Chondrocyte (in vitro differentiated cells): ENCODE measurements at regions not wholly inside any gene's neighbourhood (a gene's known extent, or its start where the extent isn't known, plus 50 kb on each side); places are given as distances from the start of the nearest gene placed in this dataset.

ENCODE experiments used
- DNase-seq: peaks from one replicate; pipeline ENCODE4 v3.0.0; 2021; ENCODE audit warnings: mixed read lengths, low spot score
- H3K27ac Mint-ChIP-seq: one replicate; pipeline ENCODE4 v1.8.0; 2021; ENCODE audit warnings: mild to moderate bottlenecking, moderate library complexity, mixed read lengths; ENCODE audit not compliant: unreplicated experiment
- H3K27me3 Mint-ChIP-seq: 2 replicates; pipeline ENCODE4 v1.8.0; 2021; ENCODE audit warnings: low read depth, mixed read lengths
- H3K36me3 Mint-ChIP-seq: 2 replicates; pipeline ENCODE4 v1.8.0; 2021; ENCODE audit warnings: low read depth, mixed read lengths
- H3K4me1 Mint-ChIP-seq: 2 replicates; pipeline ENCODE4 v1.8.0; 2021; ENCODE audit warnings: low read depth, mild to moderate bottlenecking, mixed read lengths
- H3K4me3 Mint-ChIP-seq: one replicate; pipeline ENCODE4 v1.8.0; 2021; ENCODE audit warnings: mild to moderate bottlenecking, moderate library complexity, mixed read lengths; ENCODE audit not compliant: unreplicated experiment
- H3K9me3 Mint-ChIP-seq: 2 replicates; pipeline ENCODE4 v1.8.0; 2021; ENCODE audit warnings: low read depth, mixed read lengths
- TF ChIP-seq, protein P1 (sequence below): fragments of 200-600 bp; sonication (generic); IDR thresholded peaks from 2 replicates; pipeline ENCODE4 v1.5.0; 2021; ENCODE audit warnings: antibody characterized with exemption, mild to moderate bottlenecking, moderate library complexity

DNA sequence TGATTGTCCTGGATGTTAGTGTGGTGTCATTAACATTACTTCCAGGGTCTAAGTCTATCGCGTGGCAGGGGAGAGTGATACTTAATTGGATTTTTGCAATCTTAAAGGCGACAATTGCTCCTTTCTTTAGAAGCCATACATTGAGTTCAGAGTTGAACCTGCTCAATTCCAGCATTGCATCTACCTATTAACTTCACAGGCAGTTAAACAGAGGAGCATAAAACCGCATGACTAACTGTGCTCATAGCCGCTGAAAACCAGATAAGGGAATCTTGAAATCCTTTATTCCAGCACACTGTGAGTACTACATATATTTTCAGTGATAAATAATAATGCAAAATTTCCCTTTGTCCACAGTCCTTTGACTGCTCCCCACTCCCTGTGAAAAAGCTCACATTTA, 255.3 kb downstream of the STK31 start:
- H3K36me3 Mint-ChIP-seq = no peaks in the 10 kb centered on the region
- peaks cover 3% of the 10 kb centered on the region for H3K27me3 Mint-ChIP-seq
- H3K27ac Mint-ChIP-seq = no peak overlapping the region
- no peak for DNase-seq
- H3K4me1 Mint-ChIP-seq = no peaks in the 10 kb centered on the region
- H3K9me3 Mint-ChIP-seq = no peaks in the 10 kb centered on the region
- H3K4me3 Mint-ChIP-seq = no peak overlapping the region
- TF ChIP-seq, protein P1, sequence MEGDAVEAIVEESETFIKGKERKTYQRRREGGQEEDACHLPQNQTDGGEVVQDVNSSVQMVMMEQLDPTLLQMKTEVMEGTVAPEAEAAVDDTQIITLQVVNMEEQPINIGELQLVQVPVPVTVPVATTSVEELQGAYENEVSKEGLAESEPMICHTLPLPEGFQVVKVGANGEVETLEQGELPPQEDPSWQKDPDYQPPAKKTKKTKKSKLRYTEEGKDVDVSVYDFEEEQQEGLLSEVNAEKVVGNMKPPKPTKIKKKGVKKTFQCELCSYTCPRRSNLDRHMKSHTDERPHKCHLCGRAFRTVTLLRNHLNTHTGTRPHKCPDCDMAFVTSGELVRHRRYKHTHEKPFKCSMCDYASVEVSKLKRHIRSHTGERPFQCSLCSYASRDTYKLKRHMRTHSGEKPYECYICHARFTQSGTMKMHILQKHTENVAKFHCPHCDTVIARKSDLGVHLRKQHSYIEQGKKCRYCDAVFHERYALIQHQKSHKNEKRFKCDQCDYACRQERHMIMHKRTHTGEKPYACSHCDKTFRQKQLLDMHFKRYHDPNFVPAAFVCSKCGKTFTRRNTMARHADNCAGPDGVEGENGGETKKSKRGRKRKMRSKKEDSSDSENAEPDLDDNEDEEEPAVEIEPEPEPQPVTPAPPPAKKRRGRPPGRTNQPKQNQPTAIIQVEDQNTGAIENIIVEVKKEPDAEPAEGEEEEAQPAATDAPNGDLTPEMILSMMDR = no peak

DNA sequence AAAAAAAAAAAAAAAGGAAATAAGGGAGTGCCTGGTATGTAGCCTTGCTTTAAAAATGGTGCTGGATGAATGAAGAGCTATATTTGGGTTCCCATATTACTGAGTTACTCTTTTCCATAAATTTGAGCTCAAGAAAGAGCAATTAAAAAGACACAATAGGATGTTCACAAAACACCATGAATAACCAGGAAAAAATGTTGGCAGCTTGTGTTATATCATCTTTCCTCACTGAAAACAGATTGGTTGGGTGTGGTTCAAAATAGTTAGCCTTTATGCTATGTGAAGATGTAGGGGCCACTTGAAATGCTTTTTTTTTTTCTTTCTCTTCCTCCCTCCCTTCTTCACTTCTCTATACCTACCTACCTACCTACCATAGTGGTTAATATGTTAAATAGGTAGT, 256.9 kb downstream of the STK31 start:
- Mint-ChIP-seq H3K36me3 (no peaks in the 10 kb centered on the region), H3K9me3 (no peaks in the 10 kb centered on the region), H3K27ac (no peak overlapping the region), H3K4me1 (no peaks in the 10 kb centered on the region), H3K4me3 (no peak overlapping the region), H3K27me3 (no peaks in the 10 kb centered on the region)
- no peak for DNase-seq
- TF ChIP-seq, protein P1 = no peak

DNA sequence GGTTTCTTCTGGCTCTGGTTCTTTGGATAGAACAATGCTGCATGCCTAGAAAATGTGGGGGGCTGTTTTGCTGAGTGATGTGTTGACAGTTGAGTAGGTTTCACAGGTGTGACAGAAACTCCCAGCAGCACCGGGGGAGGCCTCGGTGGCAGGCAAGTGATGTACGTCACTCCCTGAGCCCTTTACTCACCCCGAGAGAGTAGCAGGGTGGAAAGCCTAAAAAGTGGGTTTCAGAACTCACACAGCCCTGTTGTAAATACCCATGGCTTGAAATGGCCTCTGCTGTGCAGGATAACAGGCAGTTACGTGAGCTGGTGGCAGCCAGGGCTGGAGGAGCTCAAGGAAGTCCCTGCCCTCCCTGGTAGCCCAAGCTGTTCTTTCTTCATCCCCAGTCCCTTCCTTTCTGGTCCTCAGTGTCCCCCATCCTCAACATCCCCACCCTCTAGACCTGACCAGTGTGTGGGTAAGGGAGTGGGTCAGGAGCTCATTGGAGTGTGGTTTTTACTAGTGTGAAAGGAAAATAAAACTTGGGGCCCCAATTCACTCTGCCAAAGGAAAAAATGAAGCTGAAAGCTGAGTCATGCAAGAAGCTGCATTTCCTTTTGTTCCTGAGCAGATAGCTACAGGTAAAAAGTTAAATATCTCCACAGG, 258.1 kb downstream of the STK31 start:
- H3K27me3 Mint-ChIP-seq = no peaks in the 10 kb centered on the region
- no peaks in the 10 kb centered on the region for H3K36me3 Mint-ChIP-seq
- no peak overlapping the region for H3K4me3 Mint-ChIP-seq
- TF ChIP-seq, protein P1 = no peak
- no peak overlapping the region for H3K27ac Mint-ChIP-seq
- no peaks in the 10 kb centered on the region for H3K4me1 Mint-ChIP-seq
- peaks cover 3% of the 10 kb centered on the region for H3K9me3 Mint-ChIP-seq
- DNase-seq = no peak

DNA sequence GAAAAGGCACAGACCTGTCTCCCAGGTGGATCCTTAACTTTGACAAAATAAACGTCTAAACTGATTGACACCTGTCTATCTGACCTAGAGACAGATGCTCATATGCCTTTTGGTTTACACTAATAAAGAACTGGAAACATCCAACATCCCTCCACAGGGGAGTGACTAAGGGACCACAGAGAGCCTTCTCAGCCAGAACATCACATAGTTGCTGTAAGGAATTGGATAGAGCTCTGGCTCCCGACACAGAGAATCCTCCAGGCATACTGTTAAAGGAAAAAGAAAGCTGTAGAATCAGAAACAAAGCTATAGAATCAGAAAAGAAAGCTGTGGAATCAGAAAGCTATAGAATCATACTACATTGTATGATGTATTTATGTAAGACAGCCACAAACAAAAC, 258.8 kb downstream of the STK31 start:
- no peak overlapping the region for H3K4me3 Mint-ChIP-seq
- H3K27me3 Mint-ChIP-seq = no peaks in the 10 kb centered on the region
- H3K4me1 Mint-ChIP-seq = no peaks in the 10 kb centered on the region
- TF ChIP-seq, protein P1 = no peak
- no peak overlapping the region for H3K27ac Mint-ChIP-seq
- H3K36me3 Mint-ChIP-seq = no peaks in the 10 kb centered on the region
- peaks cover 9% of the 10 kb centered on the region for H3K9me3 Mint-ChIP-seq
- DNase-seq = no peak

DNA sequence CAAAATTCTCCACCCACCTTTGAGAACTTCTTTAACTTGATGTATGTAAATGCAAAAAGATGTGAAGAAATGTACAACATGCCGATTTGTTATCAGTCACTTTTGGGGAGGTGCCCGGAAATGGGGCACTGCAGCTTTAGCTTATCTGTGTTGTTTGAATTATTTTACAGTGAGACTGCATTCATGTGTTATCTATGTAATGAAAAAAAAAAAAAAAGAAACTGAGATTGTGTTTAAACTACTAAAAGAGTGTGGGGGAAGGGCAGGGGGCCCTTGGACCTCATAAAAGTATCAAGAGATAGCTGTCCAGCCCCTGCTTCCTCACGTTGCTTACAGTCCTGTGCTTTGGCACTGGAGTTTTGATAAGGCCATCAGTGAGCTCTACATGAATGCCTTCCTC, 259.4 kb downstream of the STK31 start:
- Mint-ChIP-seq H3K27me3 (no peaks in the 10 kb centered on the region), H3K4me1 (no peaks in the 10 kb centered on the region), H3K4me3 (no peak overlapping the region), H3K9me3 (peaks cover 15% of the 10 kb centered on the region), H3K27ac (no peak overlapping the region), H3K36me3 (no peaks in the 10 kb centered on the region)
- DNase-seq = no peak
- TF ChIP-seq, protein P1 = no peak
